NB4 (cell line): ENCODE measurements at regions not wholly inside any gene's neighbourhood (a gene's known extent, or its start where the extent isn't known, plus 50 kb on each side); places are given as distances from the start of the nearest gene placed in this dataset.

Experiments
- DNase-seq: peaks from one replicate; pipeline ENCODE4 v3.0.0; 2010; ENCODE audit warnings: low read depth
- H3K4me3 ChIP-seq: one replicate; pipeline ENCODE4 v1.5.1; 2011; ENCODE audit warnings: mild to moderate bottlenecking, low read depth, low read length, moderate library complexity
- CTCF ChIP-seq: IDR thresholded peaks from one replicate; pipeline ENCODE4 v1.5.1; 2012; ENCODE audit warnings: low read depth, low read length
- MAX ChIP-seq: IDR thresholded peaks from 2 replicates; pipeline ENCODE4 v1.6.1; 2011; ENCODE audit warnings: low read depth, low read length
- MYC ChIP-seq: IDR thresholded peaks from 2 replicates; pipeline ENCODE4 v1.6.1; 2011; ENCODE audit warnings: low read depth, low read length
- POLR2A ChIP-seq: IDR thresholded peaks from 2 replicates; pipeline ENCODE4 v1.6.1; 2011; ENCODE audit warnings: mild to moderate bottlenecking; ENCODE audit not compliant: insufficient read length; ENCODE audit errors: extremely low read depth

DNA sequence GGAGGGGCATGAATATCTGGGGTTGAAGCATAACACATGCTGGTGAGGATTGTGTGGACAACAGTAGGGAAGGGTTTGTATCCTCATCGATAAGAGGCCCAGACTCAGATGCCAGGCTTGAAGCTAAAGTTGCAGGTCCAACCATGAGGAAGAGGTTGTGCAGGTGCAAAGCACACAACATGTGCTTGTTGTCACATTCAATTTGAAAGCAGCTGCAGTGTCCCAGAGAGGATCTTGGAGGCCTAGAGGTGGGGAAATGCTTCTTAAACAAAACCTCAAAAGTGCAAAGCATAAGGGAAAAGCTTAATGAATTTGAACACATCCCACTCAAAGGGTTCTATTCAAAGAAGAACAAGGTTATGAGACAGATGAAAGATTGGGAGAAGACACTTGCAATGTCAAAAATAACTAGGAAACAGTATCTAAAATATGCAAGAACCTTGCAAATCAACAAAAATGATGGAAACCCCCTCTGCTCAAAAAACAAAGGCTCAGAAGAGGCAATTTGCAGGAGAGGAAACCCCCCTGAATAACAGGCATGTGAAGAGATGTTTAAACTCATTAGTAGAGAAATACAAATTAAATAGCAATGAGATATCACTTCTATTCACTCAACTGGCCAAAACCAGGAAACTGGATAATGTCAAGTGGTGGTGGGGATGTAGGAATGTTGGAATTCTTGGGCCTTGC is 187.1 kb downstream of the KATNAL1 start:
- H3K4me3 ChIP-seq = no peak overlapping the region
- TF ChIP-seq MAX (peak; percentile 73; the same call in 1 of the 2 replicates), MYC (peak; percentile 40; the same call in 1 of the 2 replicates), POLR2A (no peak)

GRCh38 chr13:30119476-30119875 is 187.9 kb downstream of the KATNAL1 start:
- TF ChIP-seq MAX (peak; percentile 66; the same call in 1 of the 2 replicates), POLR2A (no peak)
- peak; percentile 77 for DNase-seq

More for the DNA sequence above, 187.1 kb downstream of the KATNAL1 start:
- DNase-seq = peak; percentile 31

GRCh38 chr13:30116379-30116778 is 191.0 kb downstream of the KATNAL1 start:
- TF ChIP-seq CTCF (no peak), MAX (no peak), POLR2A (no peak), MYC (no peak)
- no peak for DNase-seq
- no peak overlapping the region for H3K4me3 ChIP-seq

More at GRCh38 chr13:30119476-30119875, 187.9 kb downstream of the KATNAL1 start:
- H3K4me3 ChIP-seq = peak overlapping the region; percentile 22

- peak overlapping the region; percentile 39 for H3K4me3 ChIP-seq
- no peak for DNase-seq
- TF ChIP-seq CTCF (no peak), MAX (no peak), MYC (no peak), POLR2A (no peak)
These were observed 192.1 kb downstream of the KATNAL1 start for GRCh38 chr13:30115257-30115600.

- TF ChIP-seq POLR2A (peak; percentile 66), MAX (peak; percentile 66), CTCF (peak; percentile 93), MYC (peak; percentile 61; the same call in 1 of the 2 replicates)
- peak; percentile 92 for DNase-seq
- peak overlapping the region; percentile 44 for H3K4me3 ChIP-seq
These were observed 192.6 kb downstream of the KATNAL1 start for GRCh38 chr13:30114571-30115256.

- no peak for DNase-seq
- peak overlapping the region; percentile 44 for H3K4me3 ChIP-seq
- no peak for TF ChIP-seq MYC
- no peak for TF ChIP-seq MAX
- TF ChIP-seq POLR2A = no peak
- TF ChIP-seq CTCF = no peak
These were observed 193.3 kb downstream of the KATNAL1 start for GRCh38 chr13:30113983-30114570.
